ENCODE measurements at regions not wholly inside any gene's neighbourhood (a gene's known extent, or its start where the extent isn't known, plus 50 kb on each side); places are given as distances from the start of the nearest gene placed in this dataset.

DNA sequence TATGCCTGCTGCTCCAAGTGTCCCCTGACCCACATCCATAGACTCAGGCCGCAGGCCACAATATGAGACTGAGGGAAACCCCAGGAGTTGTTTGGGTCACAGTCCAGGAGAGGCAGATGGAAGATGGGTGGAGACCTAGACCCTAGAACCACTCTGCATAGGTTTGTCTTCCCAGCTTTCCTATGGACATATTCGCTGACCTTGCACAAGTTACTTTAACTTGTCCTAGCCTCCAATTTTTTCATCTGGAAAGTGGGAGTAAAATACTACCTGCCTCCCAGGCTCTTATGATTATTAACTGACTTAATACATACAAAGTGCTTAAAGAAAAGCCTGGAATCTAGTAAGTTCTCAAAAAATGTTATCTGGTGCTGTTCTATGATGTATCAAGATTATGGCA, 157.1 kb upstream of the IFNG-AS1 start:
- H3K18ac ChIP-seq (ENCODE audit: extremely low read depth, low read length), result no peak overlapping the region
- no peak overlapping the region for H2BK120ac ChIP-seq (replicated peaks; ENCODE audit: low read depth, low read length)
- no peak overlapping the region for H4K5ac ChIP-seq (ENCODE audit: insufficient read length, low read depth, low read length)
- no peaks in the 10 kb centered on the region for H3K27me3 ChIP-seq (replicated peaks in 1 of 4; ENCODE audit: control insufficient read depth in 3 of 4, extremely low read depth in 1 of 4, insufficient read depth in 3 of 4, low read length in 3 of 4)
- H3K27ac ChIP-seq (ENCODE audit: low read depth, low read length), result no peak overlapping the region
- H4K20me1 ChIP-seq (replicated peaks in 1 of 2; ENCODE audit: control insufficient read depth in 1 of 2, insufficient read depth in 2 of 2, low read length in 2 of 2), result no peaks in the 10 kb centered on the region
- POLR2A ChIA-PET (ENCODE audit: partially characterized antibody), result no interaction called here
- TF ChIP-seq CREB1 (IDR thresholded peaks at IDR 0.05) (no peak), RBBP5 (IDR thresholded peaks at IDR 0.05; ENCODE audit: borderline replicate concordance, low read depth, low read length) (no peak), CHD1 (IDR thresholded peaks at IDR 0.05; ENCODE audit: low read depth, low read length) (no peak), RFX5 (IDR thresholded peaks at IDR 0.05; ENCODE audit: borderline replicate concordance, low read depth, low read length) (no peak), GTF2F1 (IDR thresholded peaks at IDR 0.05; ENCODE audit: borderline replicate concordance, low read depth, low read length) (no peak), TBP (IDR thresholded peaks at IDR 0.05; ENCODE audit: low read depth, low read length) (no peak), SRF (IDR thresholded peaks at IDR 0.05; ENCODE audit: low read depth, low read length) (no peak), CHD2 (IDR thresholded peaks at IDR 0.05; ENCODE audit: low read length) (no peak), CBX8 (IDR thresholded peaks at IDR 0.05; ENCODE audit: borderline replicate concordance, low read depth, low read length) (no peak)
- H3K9me3 ChIP-seq (ENCODE audit: insufficient read depth in 2 of 2, low read depth in 1 of 2, low read length in 1 of 2), result no peaks in the 10 kb centered on the region
- H4K8ac ChIP-seq (ENCODE audit: extremely low read depth, insufficient read depth, low read length), result no peak overlapping the region
- no peak overlapping the region for H2BK5ac ChIP-seq (ENCODE audit: low read depth, low read length)
- no peaks in the 10 kb centered on the region for H3K23me2 ChIP-seq (ENCODE audit: low read depth, low read length)
- H3K79me2 ChIP-seq (ENCODE audit: control insufficient read depth in 1 of 2, insufficient read depth in 2 of 2, low read length in 2 of 2), result no peaks in the 10 kb centered on the region
- H3K4me1 ChIP-seq (replicated peaks in 1 of 4; ENCODE audit: control insufficient read depth in 3 of 4, insufficient read depth in 4 of 4, low read length in 3 of 4), result no peaks in the 10 kb centered on the region
- no peak overlapping the region for H3K4me2 ChIP-seq (ENCODE audit: insufficient read depth in 1 of 2, low read depth in 2 of 2, low read length in 2 of 2)
- WGBS, 2 experiments (ENCODE audit: extremely low coverage in 1 of 2, insufficient coverage in 1 of 2, insufficient read length in 1 of 2, insufficient replicate concordance in 2 of 2, low coverage in 1 of 2, low lambda C conversion rate in 2 of 2, missing lambda C conversion rate in 1 of 2), result 88% methylated on average over 2 of the region's 2 CpGs; no CpG with 5 or more reads in 1 of the 2 experiments
- no peak overlapping the region for H3K4me3 ChIP-seq (ENCODE audit: extremely low read depth in 1 of 4, insufficient read depth in 2 of 4, low read depth in 3 of 4, low read length in 4 of 4)
- H3K36me3 ChIP-seq (ENCODE audit: control insufficient read depth in 2 of 4, insufficient read depth in 4 of 4, low read length in 3 of 4), result no peaks in the 10 kb centered on the region
- no peak overlapping the region for H4K91ac ChIP-seq (replicated peaks; ENCODE audit: insufficient read length, low read length)
- no peaks in the 10 kb centered on the region for H3K79me1 ChIP-seq (ENCODE audit: low read depth, low read length)
- H3K9ac ChIP-seq (replicated peaks in 1 of 4; ENCODE audit: extremely low read depth in 1 of 4, low read depth in 3 of 4, low read length in 3 of 4), result no peak overlapping the region
- no peak overlapping the region for H2AFZ ChIP-seq (ENCODE audit: low read length)
- no peak overlapping the region for H3K4ac ChIP-seq (replicated peaks; ENCODE audit: insufficient read length, low read depth, low read length)
- DNase-seq (ENCODE audit: low read depth in 1 of 2, low spot score in 2 of 2), result no peak
- CTCF ChIA-PET (ENCODE audit: partially characterized antibody), result no interaction called here
- H3K56ac ChIP-seq (replicated peaks; ENCODE audit: insufficient read length, low read depth, low read length), result no peak overlapping the region
- no peak overlapping the region for H2BK12ac ChIP-seq (ENCODE audit: low read depth, low read length)
- no peak overlapping the region for H3K23ac ChIP-seq (ENCODE audit: insufficient read length)
- no peak overlapping the region for H2BK20ac ChIP-seq (ENCODE audit: low read length)
- no peak overlapping the region for H2BK15ac ChIP-seq (ENCODE audit: low read length)
- no peak for FAIRE-seq
- H2AK5ac ChIP-seq (ENCODE audit: low read depth, low read length), result no peak overlapping the region
- no peak overlapping the region for H3K14ac ChIP-seq (ENCODE audit: insufficient read length)

Data from H1 (cell line).